GM23338 (cell line): ENCODE measurements at regions not wholly inside any gene's neighbourhood (a gene's known extent, or its start where the extent isn't known, plus 50 kb on each side); places are given as distances from the start of the nearest gene placed in this dataset.

Experiments used
- ATAC-seq: fragments of 200-7000 bp; cut with Tn5 transposase; 3 replicates; pipeline ENCODE4 v1.9.1; 2020
- DNase-seq: peaks from one replicate; pipeline ENCODE4 v3.0.0-alpha.2; 2015; ENCODE audit warnings: low spot score
- H2AFZ ChIP-seq: fragments of 200-600 bp; sonication (generic); 2 replicates; pipeline ENCODE4 v1.8.0; 2016; ENCODE audit warnings: antibody characterized with exemption, mild to moderate bottlenecking, moderate library complexity
- H3F3A ChIP-seq: fragments of 200-600 bp; sonication (generic); replicated peaks from 2 replicates; pipeline ENCODE4 v1.8.0; 2017; ENCODE audit warnings: antibody characterized with exemption, mixed run types, low read depth
- H3K27ac ChIP-seq: fragments of 200-600 bp; sonication (generic); 2 replicates; pipeline ENCODE4 v1.6.1; 2016; ENCODE audit warnings: low read depth
- H3K27me3 ChIP-seq: fragments of 200-600 bp; sonication (generic); 2 replicates; pipeline ENCODE4 v1.8.0; 2016; ENCODE audit warnings: mild to moderate bottlenecking, mixed run types, moderate library complexity; ENCODE audit not compliant: insufficient read depth
- H3K36me3 ChIP-seq: fragments of 200-600 bp; sonication (generic); 2 replicates; pipeline ENCODE4 v1.8.0; 2016; ENCODE audit warnings: mild to moderate bottlenecking; ENCODE audit not compliant: insufficient read depth
- H3K4me1 ChIP-seq: fragments of 200-600 bp; sonication (generic); 2 replicates; pipeline ENCODE4 v1.8.0; 2016; ENCODE audit warnings: mild to moderate bottlenecking, moderate library complexity; ENCODE audit not compliant: insufficient read depth
- H3K4me2 ChIP-seq: fragments of 200-600 bp; sonication (generic); 2 replicates; pipeline ENCODE4 v1.7.1; 2017; ENCODE audit warnings: mixed run types
- H3K4me3 ChIP-seq: fragments of 200-600 bp; sonication (generic); 2 replicates; pipeline ENCODE4 v1.6.1; 2016; ENCODE audit warnings: mixed run types
- H3K79me2 ChIP-seq: fragments of 200-600 bp; sonication (generic); replicated peaks from 2 replicates; pipeline ENCODE4 v1.8.0; 2017; ENCODE audit warnings: mild to moderate bottlenecking; ENCODE audit not compliant: insufficient read depth
- H3K9me2 ChIP-seq: fragments of 200-600 bp; sonication (generic); 2 replicates; pipeline ENCODE4 v1.8.0; 2017; ENCODE audit not compliant: insufficient read depth
- H4K20me1 ChIP-seq: fragments of 200-600 bp; sonication (generic); replicated peaks from 2 replicates; pipeline ENCODE4 v1.8.0; 2017; ENCODE audit warnings: mild to moderate bottlenecking; ENCODE audit not compliant: insufficient read depth
- H3K27ac Mint-ChIP-seq: 2 replicates; pipeline ENCODE4 v1.8.0; 2020; ENCODE audit warnings: inconsistent platforms, mild to moderate bottlenecking, moderate library complexity, mixed read lengths
- H3K27me3 Mint-ChIP-seq: 3 replicates; pipeline ENCODE4 v1.8.0; 2022; ENCODE audit warnings: low read depth, mild to moderate bottlenecking, moderate library complexity, mixed read lengths, inconsistent platforms; ENCODE audit not compliant: insufficient read depth, poor library complexity
- H3K36me3 Mint-ChIP-seq: 3 replicates; pipeline ENCODE4 v1.8.0; 2021; ENCODE audit warnings: low read depth, mild to moderate bottlenecking, inconsistent platforms, moderate library complexity, mixed read lengths
- H3K4me1 Mint-ChIP-seq: 3 replicates; pipeline ENCODE4 v1.8.0; 2020; ENCODE audit warnings: mild to moderate bottlenecking, inconsistent platforms, mixed read lengths
- H3K4me3 Mint-ChIP-seq: 3 replicates; pipeline ENCODE4 v1.8.0; 2021; ENCODE audit warnings: moderate library complexity, mild to moderate bottlenecking, inconsistent platforms, mixed read lengths
- H3K9me3 Mint-ChIP-seq: 3 replicates; pipeline ENCODE4 v1.8.0; 2020; ENCODE audit warnings: moderate library complexity, mild to moderate bottlenecking, inconsistent platforms, mixed read lengths
- EZH2phosphoT487 ChIP-seq: fragments of 200-600 bp; sonication (generic); IDR thresholded peaks from one replicate; pipeline ENCODE4 v1.8.1; 2018; ENCODE audit warnings: antibody characterized with exemption; ENCODE audit not compliant: unreplicated experiment
- NANOG ChIP-seq: IDR thresholded peaks from 2 replicates; pipeline ENCODE4 v1.6.1; 2016; ENCODE audit warnings: antibody characterized with exemption, borderline replicate concordance
- POLR2AphosphoS5 ChIP-seq: IDR thresholded peaks from 2 replicates; pipeline ENCODE4 v1.6.1; 2016; ENCODE audit warnings: antibody characterized with exemption, low read depth
- STAT1 ChIP-seq: IDR thresholded peaks from one replicate; pipeline ENCODE4 v1.6.1; 2016; ENCODE audit warnings: antibody characterized with exemption; ENCODE audit not compliant: unreplicated experiment
- ZNF114 ChIP-seq: fragments of 250-450 bp; sonication (Bioruptor Pico); IDR thresholded peaks from 2 replicates; pipeline ENCODE4 v1.5.0; 2020; ENCODE audit warnings: mild to moderate bottlenecking, moderate library complexity
- ZNF331 ChIP-seq: fragments of 250-450 bp; sonication (Bioruptor Pico); IDR thresholded peaks from 2 replicates; pipeline ENCODE4 v1.5.0; 2020; ENCODE audit warnings: low read depth, mild to moderate bottlenecking, moderate library complexity
- TF ChIP-seq, protein P1 (sequence below): IDR thresholded peaks from one replicate; pipeline ENCODE4 v1.6.1; 2018; ENCODE audit warnings: antibody characterized with exemption; ENCODE audit not compliant: unreplicated experiment
- TF ChIP-seq, protein P2 (sequence below): IDR thresholded peaks from 2 replicates; pipeline ENCODE4 v1.6.1; 2016; ENCODE audit warnings: antibody characterized with exemption
- TF ChIP-seq, protein P3 (sequence below), 2 experiments: fragments of 200-600 bp in 1 of 2; sonication (generic) in 1 of 2; conservative IDR thresholded peaks; 2 replicates each; pipeline versions ENCODE4 v1.5.1 to v1.6.1; 2016 to 2017; ENCODE audit warnings: antibody characterized with exemption in 2 of 2, low read depth in 2 of 2, mild to moderate bottlenecking in 2 of 2, moderate library complexity in 1 of 2

- TF ChIP-seq, protein P1, sequence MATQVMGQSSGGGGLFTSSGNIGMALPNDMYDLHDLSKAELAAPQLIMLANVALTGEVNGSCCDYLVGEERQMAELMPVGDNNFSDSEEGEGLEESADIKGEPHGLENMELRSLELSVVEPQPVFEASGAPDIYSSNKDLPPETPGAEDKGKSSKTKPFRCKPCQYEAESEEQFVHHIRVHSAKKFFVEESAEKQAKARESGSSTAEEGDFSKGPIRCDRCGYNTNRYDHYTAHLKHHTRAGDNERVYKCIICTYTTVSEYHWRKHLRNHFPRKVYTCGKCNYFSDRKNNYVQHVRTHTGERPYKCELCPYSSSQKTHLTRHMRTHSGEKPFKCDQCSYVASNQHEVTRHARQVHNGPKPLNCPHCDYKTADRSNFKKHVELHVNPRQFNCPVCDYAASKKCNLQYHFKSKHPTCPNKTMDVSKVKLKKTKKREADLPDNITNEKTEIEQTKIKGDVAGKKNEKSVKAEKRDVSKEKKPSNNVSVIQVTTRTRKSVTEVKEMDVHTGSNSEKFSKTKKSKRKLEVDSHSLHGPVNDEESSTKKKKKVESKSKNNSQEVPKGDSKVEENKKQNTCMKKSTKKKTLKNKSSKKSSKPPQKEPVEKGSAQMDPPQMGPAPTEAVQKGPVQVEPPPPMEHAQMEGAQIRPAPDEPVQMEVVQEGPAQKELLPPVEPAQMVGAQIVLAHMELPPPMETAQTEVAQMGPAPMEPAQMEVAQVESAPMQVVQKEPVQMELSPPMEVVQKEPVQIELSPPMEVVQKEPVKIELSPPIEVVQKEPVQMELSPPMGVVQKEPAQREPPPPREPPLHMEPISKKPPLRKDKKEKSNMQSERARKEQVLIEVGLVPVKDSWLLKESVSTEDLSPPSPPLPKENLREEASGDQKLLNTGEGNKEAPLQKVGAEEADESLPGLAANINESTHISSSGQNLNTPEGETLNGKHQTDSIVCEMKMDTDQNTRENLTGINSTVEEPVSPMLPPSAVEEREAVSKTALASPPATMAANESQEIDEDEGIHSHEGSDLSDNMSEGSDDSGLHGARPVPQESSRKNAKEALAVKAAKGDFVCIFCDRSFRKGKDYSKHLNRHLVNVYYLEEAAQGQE: no peak
- TF ChIP-seq ZNF331 (no peak), ZNF114 (CRISPR knock-in tag) (no peak)
Observed at GRCh38 chr7:9102846-9103245, 669.4 kb downstream of the NXPH1 start (continued).

GRCh38 chr7:9106747-9107146 is 673.3 kb downstream of the NXPH1 start:
- H3K36me3 ChIP-seq: no peaks in the 10 kb centered on the region
- no peaks in the 10 kb centered on the region for H3K4me1 ChIP-seq

DNA sequence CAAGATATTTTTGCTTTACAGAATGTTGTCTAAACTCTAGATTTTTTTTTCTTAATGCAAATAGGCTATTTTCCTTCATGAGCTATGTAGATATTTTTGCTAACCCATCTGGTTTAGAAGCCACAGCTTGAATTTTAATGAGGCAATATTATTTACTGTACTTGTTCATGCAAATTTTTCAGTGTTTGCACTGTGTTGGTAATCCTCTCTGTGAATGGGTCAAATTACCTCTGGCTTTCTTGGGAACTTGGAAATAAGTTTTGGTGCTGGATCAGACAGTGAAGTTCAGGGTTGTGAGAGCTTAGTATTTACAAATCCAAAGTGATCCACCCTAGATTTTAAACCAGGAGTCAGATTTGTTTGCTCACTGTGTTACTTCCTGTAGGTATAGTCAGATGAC is 686.9 kb downstream of the NXPH1 start:
- peak; percentile 3 for DNase-seq
- no peaks in the 10 kb centered on the region for H3K36me3 Mint-ChIP-seq
- H4K20me1 ChIP-seq: no peaks in the 10 kb centered on the region
- H3K36me3 ChIP-seq: no peaks in the 10 kb centered on the region
- no peak overlapping the region for H3K27ac ChIP-seq
- no peak overlapping the region for H3K4me3 Mint-ChIP-seq
- no peaks in the 10 kb centered on the region for H3K9me3 Mint-ChIP-seq
- no peak overlapping the region for H3K4me3 ChIP-seq
- H3K4me1 ChIP-seq: peaks cover 10% of the 10 kb centered on the region; the same call in 1 of the 2 replicates
- peak overlapping the region; percentile 48; the same call in 1 of the 2 replicates for H2AFZ ChIP-seq
- H3K27ac Mint-ChIP-seq: peak overlapping the region; percentile 85; the same call in 1 of the 2 replicates
- H3K27me3 Mint-ChIP-seq: no peaks in the 10 kb centered on the region
- ATAC-seq: no peak
- H3K79me2 ChIP-seq: no peaks in the 10 kb centered on the region
- no peaks in the 10 kb centered on the region for H3K27me3 ChIP-seq
- H3F3A ChIP-seq: no peaks in the 10 kb centered on the region
- H3K4me1 Mint-ChIP-seq: peaks cover 13% of the 10 kb centered on the region; the same call in 2 of the 3 replicates
- no peaks in the 10 kb centered on the region for H3K9me2 ChIP-seq
- no peak overlapping the region for H3K4me2 ChIP-seq
- TF ChIP-seq, protein P2, sequence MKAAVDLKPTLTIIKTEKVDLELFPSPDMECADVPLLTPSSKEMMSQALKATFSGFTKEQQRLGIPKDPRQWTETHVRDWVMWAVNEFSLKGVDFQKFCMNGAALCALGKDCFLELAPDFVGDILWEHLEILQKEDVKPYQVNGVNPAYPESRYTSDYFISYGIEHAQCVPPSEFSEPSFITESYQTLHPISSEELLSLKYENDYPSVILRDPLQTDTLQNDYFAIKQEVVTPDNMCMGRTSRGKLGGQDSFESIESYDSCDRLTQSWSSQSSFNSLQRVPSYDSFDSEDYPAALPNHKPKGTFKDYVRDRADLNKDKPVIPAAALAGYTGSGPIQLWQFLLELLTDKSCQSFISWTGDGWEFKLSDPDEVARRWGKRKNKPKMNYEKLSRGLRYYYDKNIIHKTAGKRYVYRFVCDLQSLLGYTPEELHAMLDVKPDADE: no peak
- no peak for TF ChIP-seq POLR2AphosphoS5
- no peak for TF ChIP-seq EZH2phosphoT487
- TF ChIP-seq STAT1: no peak
- no peak for TF ChIP-seq ZNF114 (CRISPR knock-in tag)
- TF ChIP-seq NANOG: no peak
- TF ChIP-seq, protein P1: no peak

More at GRCh38 chr7:9106747-9107146, 673.3 kb downstream of the NXPH1 start:
- Mint-ChIP-seq H3K36me3 (no peaks in the 10 kb centered on the region; the same call in 2 of the 3 replicates), H3K27me3 (peaks cover 1% of the 10 kb centered on the region), H3K9me3 (peaks cover 3% of the 10 kb centered on the region; the same call in 2 of the 3 replicates), H3K4me3 (no peak overlapping the region), H3K27ac (no peak overlapping the region), H3K4me1 (no peaks in the 10 kb centered on the region)
- Histone ChIP-seq H3K79me2 (no peaks in the 10 kb centered on the region), H3K4me2 (no peak overlapping the region), H3K27ac (no peak overlapping the region), H3F3A (no peaks in the 10 kb centered on the region), H3K4me3 (no peak overlapping the region), H3K9me2 (0 out of 2 replicates have a peak, but pooled peaks cover 6% of the 10 kb centered on the region), H3K27me3 (no peaks in the 10 kb centered on the region), H2AFZ (no peak overlapping the region), H4K20me1 (no peaks in the 10 kb centered on the region)
- ATAC-seq: no peak
- TF ChIP-seq, protein P3, sequence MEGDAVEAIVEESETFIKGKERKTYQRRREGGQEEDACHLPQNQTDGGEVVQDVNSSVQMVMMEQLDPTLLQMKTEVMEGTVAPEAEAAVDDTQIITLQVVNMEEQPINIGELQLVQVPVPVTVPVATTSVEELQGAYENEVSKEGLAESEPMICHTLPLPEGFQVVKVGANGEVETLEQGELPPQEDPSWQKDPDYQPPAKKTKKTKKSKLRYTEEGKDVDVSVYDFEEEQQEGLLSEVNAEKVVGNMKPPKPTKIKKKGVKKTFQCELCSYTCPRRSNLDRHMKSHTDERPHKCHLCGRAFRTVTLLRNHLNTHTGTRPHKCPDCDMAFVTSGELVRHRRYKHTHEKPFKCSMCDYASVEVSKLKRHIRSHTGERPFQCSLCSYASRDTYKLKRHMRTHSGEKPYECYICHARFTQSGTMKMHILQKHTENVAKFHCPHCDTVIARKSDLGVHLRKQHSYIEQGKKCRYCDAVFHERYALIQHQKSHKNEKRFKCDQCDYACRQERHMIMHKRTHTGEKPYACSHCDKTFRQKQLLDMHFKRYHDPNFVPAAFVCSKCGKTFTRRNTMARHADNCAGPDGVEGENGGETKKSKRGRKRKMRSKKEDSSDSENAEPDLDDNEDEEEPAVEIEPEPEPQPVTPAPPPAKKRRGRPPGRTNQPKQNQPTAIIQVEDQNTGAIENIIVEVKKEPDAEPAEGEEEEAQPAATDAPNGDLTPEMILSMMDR (conservative IDR thresholded peaks at IDR 0.05; ENCODE audit: low read depth in 2 of 2): peak in 1 of 2 experiments; percentile 15; a peak in 1 of 4 replicates
- no peak for TF ChIP-seq ZNF331
- DNase-seq: peak; percentile 28
